ENCODE measurements at regions not wholly inside any gene's neighbourhood (a gene's known extent, or its start where the extent isn't known, plus 50 kb on each side); places are given as distances from the start of the nearest gene placed in this dataset.

DNA sequence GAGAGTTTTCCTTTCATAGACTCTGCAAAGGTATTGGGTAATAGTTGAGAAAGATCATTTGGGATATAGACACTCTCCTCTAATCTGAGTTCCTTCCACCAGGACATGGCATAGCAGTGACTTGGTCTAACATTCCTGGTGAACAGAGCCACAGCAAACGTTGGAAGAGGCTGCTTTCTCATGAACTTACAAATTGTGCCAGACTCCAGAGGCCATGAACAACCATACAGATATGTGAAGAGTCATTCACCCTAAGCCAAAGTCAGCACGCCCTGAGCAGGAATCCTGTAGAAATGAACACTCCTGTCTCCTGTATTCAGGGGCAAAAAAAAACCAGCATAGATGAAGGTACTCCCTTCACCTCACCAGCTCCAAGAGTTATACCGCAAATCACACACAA is 152.8 kb downstream of the TMEM18 start:
- no peak for DNase-seq (ENCODE audit: low spot score)
- no peaks in the 10 kb centered on the region for H3K9me3 Mint-ChIP-seq (ENCODE audit: unreplicated experiment)
- no peak overlapping the region for H3K27ac Mint-ChIP-seq (ENCODE audit: unreplicated experiment)
- no peaks in the 10 kb centered on the region for H3K4me1 Mint-ChIP-seq (ENCODE audit: unreplicated experiment)
- TF ChIP-seq, protein P1, sequence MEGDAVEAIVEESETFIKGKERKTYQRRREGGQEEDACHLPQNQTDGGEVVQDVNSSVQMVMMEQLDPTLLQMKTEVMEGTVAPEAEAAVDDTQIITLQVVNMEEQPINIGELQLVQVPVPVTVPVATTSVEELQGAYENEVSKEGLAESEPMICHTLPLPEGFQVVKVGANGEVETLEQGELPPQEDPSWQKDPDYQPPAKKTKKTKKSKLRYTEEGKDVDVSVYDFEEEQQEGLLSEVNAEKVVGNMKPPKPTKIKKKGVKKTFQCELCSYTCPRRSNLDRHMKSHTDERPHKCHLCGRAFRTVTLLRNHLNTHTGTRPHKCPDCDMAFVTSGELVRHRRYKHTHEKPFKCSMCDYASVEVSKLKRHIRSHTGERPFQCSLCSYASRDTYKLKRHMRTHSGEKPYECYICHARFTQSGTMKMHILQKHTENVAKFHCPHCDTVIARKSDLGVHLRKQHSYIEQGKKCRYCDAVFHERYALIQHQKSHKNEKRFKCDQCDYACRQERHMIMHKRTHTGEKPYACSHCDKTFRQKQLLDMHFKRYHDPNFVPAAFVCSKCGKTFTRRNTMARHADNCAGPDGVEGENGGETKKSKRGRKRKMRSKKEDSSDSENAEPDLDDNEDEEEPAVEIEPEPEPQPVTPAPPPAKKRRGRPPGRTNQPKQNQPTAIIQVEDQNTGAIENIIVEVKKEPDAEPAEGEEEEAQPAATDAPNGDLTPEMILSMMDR (IDR thresholded peaks at IDR 0.05; ENCODE audit: unreplicated experiment), result no peak
- H3K27me3 Mint-ChIP-seq (ENCODE audit: unreplicated experiment), result peaks cover 3% of the 10 kb centered on the region
- H3K4me3 Mint-ChIP-seq (ENCODE audit: unreplicated experiment), result no peak overlapping the region
- peaks cover 4% of the 10 kb centered on the region for H3K36me3 Mint-ChIP-seq (ENCODE audit: low read depth, unreplicated experiment)

DNA sequence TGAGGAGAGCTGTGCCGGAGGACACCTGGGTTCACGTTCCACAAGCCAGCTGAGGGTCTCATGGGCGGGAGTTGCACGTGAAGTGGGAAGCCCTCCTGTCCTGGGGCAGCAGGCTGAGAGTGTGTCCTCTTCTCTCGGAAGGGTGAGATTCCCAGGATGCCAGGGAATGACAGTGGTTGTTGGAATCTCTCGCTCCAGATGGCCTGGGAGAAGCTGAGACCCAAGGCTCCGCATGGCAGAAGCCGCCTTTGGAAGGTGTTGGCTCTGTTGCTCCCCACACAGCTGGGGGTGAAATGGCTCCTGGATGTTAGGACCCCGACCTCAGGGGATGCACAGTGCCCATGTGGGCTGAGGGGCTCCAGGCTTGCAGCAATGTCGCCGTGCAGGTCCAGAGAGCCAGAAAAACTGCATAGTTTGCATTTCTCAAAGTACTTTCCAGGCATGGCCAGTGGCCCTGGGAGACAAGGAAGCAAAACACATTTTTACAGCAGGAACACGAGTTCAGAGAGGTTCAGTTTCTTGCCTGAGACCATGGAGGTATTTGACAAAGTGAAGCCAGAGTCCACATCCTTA is 153.4 kb downstream of the TMEM18 start:
- H3K27ac Mint-ChIP-seq (ENCODE audit: unreplicated experiment), result no peak overlapping the region
- peaks cover 4% of the 10 kb centered on the region for H3K36me3 Mint-ChIP-seq (ENCODE audit: low read depth, unreplicated experiment)
- peaks cover 3% of the 10 kb centered on the region for H3K27me3 Mint-ChIP-seq (ENCODE audit: unreplicated experiment)
- no peak overlapping the region for H3K4me3 Mint-ChIP-seq (ENCODE audit: unreplicated experiment)
- no peaks in the 10 kb centered on the region for H3K4me1 Mint-ChIP-seq (ENCODE audit: unreplicated experiment)
- DNase-seq (ENCODE audit: low spot score), result no peak
- no peaks in the 10 kb centered on the region for H3K9me3 Mint-ChIP-seq (ENCODE audit: unreplicated experiment)
- TF ChIP-seq, protein P1 (IDR thresholded peaks at IDR 0.05; ENCODE audit: unreplicated experiment), result no peak

DNA sequence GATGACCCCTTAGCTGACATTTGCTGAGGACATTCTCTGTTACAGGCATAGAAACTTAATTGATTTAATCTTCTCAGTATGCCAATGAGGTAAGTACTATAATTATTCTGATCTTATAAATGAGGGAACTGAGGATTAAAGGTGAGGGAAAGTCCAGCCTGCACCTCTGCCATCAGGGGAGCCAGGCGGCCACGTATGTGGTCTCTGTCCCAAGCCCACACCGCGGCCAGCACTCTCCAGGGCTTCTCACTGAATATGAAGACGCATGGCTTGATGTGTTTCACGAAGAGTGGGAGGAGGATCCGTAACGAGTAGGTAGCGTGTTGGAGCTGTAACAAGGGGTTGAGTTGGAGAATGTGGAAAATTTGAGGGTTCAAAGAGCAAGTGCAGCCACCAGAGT is 154.4 kb downstream of the TMEM18 start:
- no peak overlapping the region for H3K4me3 Mint-ChIP-seq (ENCODE audit: unreplicated experiment)
- TF ChIP-seq, protein P1 (IDR thresholded peaks at IDR 0.05; ENCODE audit: unreplicated experiment), result no peak
- H3K9me3 Mint-ChIP-seq (ENCODE audit: unreplicated experiment), result no peaks in the 10 kb centered on the region
- no peak overlapping the region for H3K27ac Mint-ChIP-seq (ENCODE audit: unreplicated experiment)
- peaks cover 4% of the 10 kb centered on the region for H3K36me3 Mint-ChIP-seq (ENCODE audit: low read depth, unreplicated experiment)
- DNase-seq (ENCODE audit: low spot score), result no peak
- H3K27me3 Mint-ChIP-seq (ENCODE audit: unreplicated experiment), result peaks cover 3% of the 10 kb centered on the region
- H3K4me1 Mint-ChIP-seq (ENCODE audit: unreplicated experiment), result no peaks in the 10 kb centered on the region

DNA sequence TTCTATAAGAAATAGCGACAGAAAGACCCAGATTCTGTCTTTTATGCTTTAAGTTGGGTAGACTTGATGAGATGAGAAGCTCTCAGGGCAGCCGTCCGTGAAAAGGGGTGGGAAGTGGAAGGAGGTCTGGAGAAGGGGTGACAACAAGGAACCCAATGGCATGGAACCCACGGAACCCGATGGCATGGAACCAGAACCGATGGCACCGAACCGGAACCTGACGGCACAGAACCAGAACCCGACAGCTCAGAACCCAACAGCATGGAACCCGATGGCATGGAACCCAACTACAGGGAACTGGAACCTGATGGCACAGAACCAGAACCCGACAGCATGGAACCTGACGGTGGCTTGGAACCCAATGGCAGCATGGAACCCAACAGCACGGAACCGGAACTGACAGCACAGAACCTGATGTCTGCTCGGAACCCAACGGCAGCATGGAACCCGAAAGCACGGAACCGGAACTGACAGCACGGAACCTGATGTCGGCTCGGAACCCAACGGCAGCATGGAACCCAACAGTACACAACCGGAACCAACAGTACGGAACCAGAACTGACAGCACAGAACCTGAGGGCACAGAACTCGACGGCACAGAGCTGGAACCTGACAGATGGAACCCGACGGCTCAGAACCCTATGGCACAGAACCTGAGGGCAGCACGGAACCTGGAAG is 155.2 kb downstream of the TMEM18 start:
- H3K27me3 Mint-ChIP-seq (ENCODE audit: unreplicated experiment), result peaks cover 3% of the 10 kb centered on the region

More for the DNA sequence above, 155.2 kb downstream of the TMEM18 start:
- H3K9me3 Mint-ChIP-seq (ENCODE audit: unreplicated experiment), result no peaks in the 10 kb centered on the region
- DNase-seq (ENCODE audit: low spot score), result no peak
- no peak overlapping the region for H3K27ac Mint-ChIP-seq (ENCODE audit: unreplicated experiment)
- TF ChIP-seq, protein P1 (IDR thresholded peaks at IDR 0.05; ENCODE audit: unreplicated experiment), result no peak
- peaks cover 4% of the 10 kb centered on the region for H3K36me3 Mint-ChIP-seq (ENCODE audit: low read depth, unreplicated experiment)
- H3K4me3 Mint-ChIP-seq (ENCODE audit: unreplicated experiment), result no peak overlapping the region
- no peaks in the 10 kb centered on the region for H3K4me1 Mint-ChIP-seq (ENCODE audit: unreplicated experiment)

Measured in endothelial cell (in vitro differentiated cells).